ENCODE measurements at regions not wholly inside any gene's neighbourhood (a gene's known extent, or its start where the extent isn't known, plus 50 kb on each side); places are given as distances from the start of the nearest gene placed in this dataset.

GRCh38 chr13:31476753-31477152 lies 262.6 kb upstream of the RXFP2 start:
- TF ChIP-seq CTCF (IDR thresholded peaks at IDR 0.05) = no peak
- TF ChIP-seq POLR2A (IDR thresholded peaks at IDR 0.05) = no peak

All from adrenal gland (tissue), 5 donors.